Karpas-422 (cell line): ENCODE measurements at regions not wholly inside any gene's neighbourhood (a gene's known extent, or its start where the extent isn't known, plus 50 kb on each side); places are given as distances from the start of the nearest gene placed in this dataset.

Experiments used
- DNase-seq: peaks from one replicate; pipeline ENCODE4 v3.0.0-alpha.2; 2015
- H2AFZ ChIP-seq: fragments of 200-600 bp; sonication (generic); 2 replicates; pipeline ENCODE4 v1.6.1; 2014; ENCODE audit warnings: antibody characterized with exemption, low read length, mixed read lengths
- H3K27ac ChIP-seq: fragments of 200-600 bp; sonication (generic); 2 replicates; pipeline ENCODE4 v1.5.1; 2014; ENCODE audit warnings: mild to moderate bottlenecking, low read length, moderate library complexity
- H3K27me3 ChIP-seq: fragments of 200-600 bp; sonication (generic); 2 replicates; pipeline ENCODE4 v1.6.1; 2014; ENCODE audit warnings: low read length, mixed read lengths
- H3K36me3 ChIP-seq: fragments of 200-600 bp; sonication (generic); 2 replicates; pipeline ENCODE4 v1.6.1; 2014; ENCODE audit warnings: low read length, mixed read lengths; ENCODE audit not compliant: insufficient read depth
- H3K4me1 ChIP-seq: fragments of 200-600 bp; sonication (generic); 2 replicates; pipeline ENCODE4 v1.6.1; 2014; ENCODE audit warnings: mild to moderate bottlenecking, low read length, mixed read lengths
- H3K4me2 ChIP-seq: fragments of 200-600 bp; sonication (generic); 2 replicates; pipeline ENCODE4 v1.6.1; 2014; ENCODE audit warnings: low read length, low read depth, mild to moderate bottlenecking; ENCODE audit not compliant: poor library complexity, severe bottlenecking
- H3K4me3 ChIP-seq: fragments of 200-600 bp; sonication (generic); 2 replicates; pipeline ENCODE4 v1.5.1; 2014; ENCODE audit warnings: mild to moderate bottlenecking, antibody characterized with exemption, low read length, mixed read lengths
- H3K79me2 ChIP-seq: fragments of 200-600 bp; sonication (generic); 2 replicates; pipeline ENCODE4 v1.6.1; 2014; ENCODE audit warnings: mild to moderate bottlenecking, low read length, mixed read lengths
- H3K9ac ChIP-seq: fragments of 200-600 bp; sonication (generic); 2 replicates; pipeline ENCODE4 v1.6.0; 2014; ENCODE audit warnings: low read length
- H3K9me2 ChIP-seq: fragments of 200-600 bp; sonication (generic), shearing (Covaris generic); replicated peaks from 2 replicates; pipeline ENCODE4 v1.6.0; 2014; ENCODE audit warnings: mild to moderate bottlenecking, low read length, moderate library complexity; ENCODE audit not compliant: insufficient read depth
- H3K9me3 ChIP-seq: fragments of 300-700, 200-600 bp; sonication (generic); 2 replicates; pipeline ENCODE4 v1.6.1; 2014; ENCODE audit warnings: low read length, mixed read lengths
- H4K20me1 ChIP-seq: fragments of 200-600 bp; sonication (generic); 2 replicates; pipeline ENCODE4 v1.6.1; 2014; ENCODE audit warnings: mild to moderate bottlenecking, antibody characterized with exemption, low read length, low read depth; ENCODE audit not compliant: insufficient read depth

DNA sequence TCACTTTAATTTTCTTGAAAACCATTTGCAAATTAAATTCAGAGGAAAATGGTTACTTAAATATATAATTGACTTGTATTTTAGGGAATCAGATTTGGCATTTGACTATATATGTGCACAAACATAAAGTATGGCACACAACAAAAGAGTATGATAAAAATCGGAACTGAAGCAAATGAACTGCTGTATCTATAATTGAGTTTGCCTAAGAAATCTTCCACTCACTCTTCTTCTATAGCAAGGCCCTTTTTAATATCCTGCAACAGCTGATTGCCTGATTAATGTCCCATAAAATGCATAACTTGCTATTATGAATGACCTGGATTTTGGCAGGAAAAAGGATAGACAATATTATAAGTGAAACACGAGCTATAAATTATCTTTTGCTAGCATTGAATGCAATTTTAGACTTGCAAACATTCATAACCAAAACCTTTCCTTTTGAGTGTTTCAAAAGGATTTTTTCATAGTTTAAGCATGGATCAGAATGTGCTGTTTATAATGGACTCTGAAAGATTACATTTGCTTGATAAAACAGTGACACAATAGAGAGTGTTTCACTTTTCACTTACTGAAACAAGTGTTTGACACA lies 2204.3 kb downstream of the MRPL39 start:
- H3K36me3 ChIP-seq = no peaks in the 10 kb centered on the region
- H3K9me3 ChIP-seq = peaks cover 33% of the 10 kb centered on the region
- H4K20me1 ChIP-seq = no peaks in the 10 kb centered on the region
- no peak overlapping the region for H3K4me3 ChIP-seq
- H3K4me1 ChIP-seq = no peaks in the 10 kb centered on the region
- DNase-seq = no peak
- H3K9ac ChIP-seq = no peak overlapping the region
- no peaks in the 10 kb centered on the region for H3K27me3 ChIP-seq
- H3K79me2 ChIP-seq = no peaks in the 10 kb centered on the region
- H2AFZ ChIP-seq = no peak overlapping the region
- no peaks in the 10 kb centered on the region for H3K9me2 ChIP-seq
- no peak overlapping the region for H3K27ac ChIP-seq
- H3K4me2 ChIP-seq = no peak overlapping the region

DNA sequence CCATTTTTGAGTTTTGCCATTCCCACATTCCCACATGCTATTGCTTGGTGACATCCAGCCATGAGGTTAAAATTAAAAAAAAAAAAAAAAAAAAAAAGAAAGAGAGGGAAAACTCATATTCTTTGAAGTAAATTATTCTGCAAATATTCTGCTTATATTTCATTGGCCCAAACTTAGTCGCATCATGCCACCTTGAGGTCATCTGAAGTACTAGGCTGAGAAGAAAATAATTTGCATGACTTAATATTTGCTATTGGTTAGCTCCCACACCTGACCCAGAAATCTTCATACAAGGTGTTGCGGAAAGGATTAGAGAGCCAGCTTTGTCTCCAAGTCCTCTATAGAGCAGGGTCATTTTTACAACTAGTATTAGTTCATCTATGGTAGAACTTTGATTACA lies 2206.0 kb downstream of the MRPL39 start:
- Histone ChIP-seq H3K79me2 (no peaks in the 10 kb centered on the region), H3K27ac (no peak overlapping the region), H2AFZ (no peak overlapping the region), H3K9ac (no peak overlapping the region), H3K9me3 (peaks cover 31% of the 10 kb centered on the region), H3K27me3 (no peaks in the 10 kb centered on the region), H3K4me1 (no peaks in the 10 kb centered on the region), H4K20me1 (no peaks in the 10 kb centered on the region), H3K4me3 (no peak overlapping the region), H3K36me3 (no peaks in the 10 kb centered on the region), H3K4me2 (no peak overlapping the region), H3K9me2 (no peaks in the 10 kb centered on the region)
- no peak for DNase-seq

- DNase-seq = no peak
- Histone ChIP-seq H3K4me3 (no peak overlapping the region), H3K9me3 (peaks cover 24% of the 10 kb centered on the region), H2AFZ (no peak overlapping the region), H3K36me3 (no peaks in the 10 kb centered on the region), H3K9ac (no peak overlapping the region), H3K27me3 (no peaks in the 10 kb centered on the region), H3K79me2 (no peaks in the 10 kb centered on the region), H4K20me1 (no peaks in the 10 kb centered on the region), H3K27ac (no peak overlapping the region), H3K4me1 (no peaks in the 10 kb centered on the region), H3K4me2 (no peak overlapping the region), H3K9me2 (no peaks in the 10 kb centered on the region)
These were observed 2208.6 kb downstream of the MRPL39 start for GRCh38 chr21:23398726-23399125.

DNA sequence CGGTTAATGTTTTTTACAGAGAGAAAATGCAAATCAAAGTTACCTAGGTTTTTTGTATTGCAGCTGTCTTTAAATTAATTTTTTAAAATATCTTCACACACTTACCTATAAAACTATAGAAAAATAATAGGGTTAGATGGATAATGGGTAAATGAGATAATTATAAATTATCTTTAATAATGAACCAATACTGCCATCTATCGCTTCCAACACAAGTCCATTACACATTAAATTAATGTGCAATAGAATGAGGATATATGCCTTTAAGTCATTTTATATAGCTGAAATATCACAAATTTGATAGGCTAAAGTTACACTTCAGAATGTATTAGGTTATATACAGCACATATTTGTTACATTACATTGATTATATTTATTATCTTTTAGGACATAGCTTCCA lies 2212.8 kb downstream of the MRPL39 start:
- Histone ChIP-seq H3K27me3 (no peaks in the 10 kb centered on the region), H3K9me2 (no peaks in the 10 kb centered on the region), H3K27ac (no peak overlapping the region), H2AFZ (no peak overlapping the region), H4K20me1 (no peaks in the 10 kb centered on the region), H3K4me3 (no peak overlapping the region), H3K9ac (no peak overlapping the region), H3K79me2 (no peaks in the 10 kb centered on the region), H3K9me3 (peaks cover 12% of the 10 kb centered on the region), H3K4me1 (no peaks in the 10 kb centered on the region), H3K4me2 (no peak overlapping the region), H3K36me3 (no peaks in the 10 kb centered on the region)
- DNase-seq = no peak

GRCh38 chr21:23384679-23385078 lies 2222.6 kb downstream of the MRPL39 start:
- no peak overlapping the region for H3K4me3 ChIP-seq
- no peak overlapping the region for H3K27ac ChIP-seq
- no peak overlapping the region for H3K4me2 ChIP-seq
- H3K9me2 ChIP-seq = no peaks in the 10 kb centered on the region
- no peaks in the 10 kb centered on the region for H3K27me3 ChIP-seq
- no peaks in the 10 kb centered on the region for H4K20me1 ChIP-seq
- no peak for DNase-seq
- peaks cover 30% of the 10 kb centered on the region for H3K9me3 ChIP-seq
- H3K79me2 ChIP-seq = no peaks in the 10 kb centered on the region
- no peaks in the 10 kb centered on the region for H3K36me3 ChIP-seq
- H3K4me1 ChIP-seq = no peaks in the 10 kb centered on the region
- H2AFZ ChIP-seq = no peak overlapping the region
- no peak overlapping the region for H3K9ac ChIP-seq

DNA sequence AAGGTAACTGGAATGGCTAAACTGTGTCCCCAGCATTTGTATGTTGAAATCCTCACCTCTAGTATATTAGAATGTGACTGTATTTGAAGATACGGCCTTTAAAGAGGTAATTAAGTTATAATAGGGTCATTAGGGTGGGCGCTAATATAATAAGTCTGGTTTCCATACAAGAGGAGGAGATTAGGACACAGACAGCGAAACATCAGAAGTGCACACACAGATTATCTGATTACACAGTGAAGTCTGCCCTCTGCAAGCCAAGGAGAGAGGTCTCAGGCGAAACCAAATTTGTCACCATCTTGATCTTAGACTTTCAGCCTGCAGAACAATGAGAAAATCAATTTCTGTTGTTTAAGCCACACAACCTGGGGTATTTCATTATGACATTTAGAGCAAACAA lies 2233.1 kb downstream of the MRPL39 start:
- no peak for DNase-seq
- H3K4me2 ChIP-seq = no peak overlapping the region
- H3K4me3 ChIP-seq = no peak overlapping the region
- no peaks in the 10 kb centered on the region for H3K9me2 ChIP-seq
- H3K27me3 ChIP-seq = no peaks in the 10 kb centered on the region
- H2AFZ ChIP-seq = no peak overlapping the region
- no peaks in the 10 kb centered on the region for H4K20me1 ChIP-seq
- H3K9ac ChIP-seq = no peak overlapping the region
- no peaks in the 10 kb centered on the region for H3K36me3 ChIP-seq
- peaks cover 35% of the 10 kb centered on the region for H3K9me3 ChIP-seq
- no peak overlapping the region for H3K27ac ChIP-seq
- H3K4me1 ChIP-seq = no peaks in the 10 kb centered on the region
- no peaks in the 10 kb centered on the region for H3K79me2 ChIP-seq

GRCh38 chr21:23356905-23357304 lies 2250.4 kb downstream of the MRPL39 start:
- no peak overlapping the region for H2AFZ ChIP-seq
- H3K27ac ChIP-seq = no peak overlapping the region
- H3K79me2 ChIP-seq = no peaks in the 10 kb centered on the region
- DNase-seq = no peak
- H3K4me3 ChIP-seq = no peak overlapping the region
- H3K9ac ChIP-seq = no peak overlapping the region
- H3K36me3 ChIP-seq = no peaks in the 10 kb centered on the region
- no peaks in the 10 kb centered on the region for H3K4me1 ChIP-seq
- no peaks in the 10 kb centered on the region for H3K9me2 ChIP-seq
- H3K4me2 ChIP-seq = no peak overlapping the region
- peaks cover 22% of the 10 kb centered on the region for H3K9me3 ChIP-seq
- no peaks in the 10 kb centered on the region for H3K27me3 ChIP-seq
- H4K20me1 ChIP-seq = no peaks in the 10 kb centered on the region

DNA sequence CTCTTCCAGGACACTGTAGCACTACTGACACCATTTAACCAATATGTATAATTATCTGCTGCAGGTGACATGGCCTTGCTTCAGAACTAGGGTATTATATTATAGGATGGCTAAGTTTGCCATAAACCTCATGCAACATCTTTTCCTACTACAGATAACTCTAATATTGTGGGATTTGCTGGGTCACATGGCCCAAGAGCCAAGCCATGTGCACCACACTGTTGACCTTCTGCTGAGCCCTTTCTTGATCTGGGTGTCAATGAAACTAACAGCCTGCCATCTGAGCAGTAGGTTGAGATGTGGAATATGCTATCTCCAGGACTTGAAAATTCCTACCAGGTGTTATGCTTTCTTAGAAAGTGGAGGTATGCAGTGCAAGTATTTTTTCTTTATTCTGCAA lies 2291.1 kb downstream of the MRPL39 start:
- Histone ChIP-seq H3K27me3 (no peaks in the 10 kb centered on the region), H3K79me2 (no peaks in the 10 kb centered on the region), H3K4me3 (no peak overlapping the region), H3K9ac (no peak overlapping the region), H2AFZ (no peak overlapping the region), H4K20me1 (no peaks in the 10 kb centered on the region), H3K9me3 (peaks cover 46% of the 10 kb centered on the region), H3K4me2 (no peak overlapping the region), H3K9me2 (no peaks in the 10 kb centered on the region), H3K4me1 (no peaks in the 10 kb centered on the region), H3K36me3 (no peaks in the 10 kb centered on the region), H3K27ac (no peak overlapping the region)
- no peak for DNase-seq

DNA sequence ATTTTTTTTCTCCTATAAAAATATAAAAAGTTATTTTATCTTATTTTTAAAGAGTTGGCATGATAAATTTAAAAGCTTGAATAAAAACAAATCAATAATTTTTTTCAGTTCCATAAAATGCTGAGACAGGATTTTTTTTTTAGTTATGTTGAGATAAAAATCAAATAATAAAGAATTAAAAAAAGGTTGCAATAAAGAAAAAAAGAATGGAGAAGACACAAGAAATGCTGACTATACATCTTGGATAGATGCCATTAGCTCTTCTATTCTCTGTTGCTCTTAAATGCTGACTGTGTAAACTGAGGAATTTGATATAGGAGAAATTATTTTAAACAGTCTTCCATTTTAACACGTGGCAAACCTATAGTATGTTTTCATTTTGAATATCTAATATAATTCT lies 2298.5 kb downstream of the MRPL39 start:
- Histone ChIP-seq H3K9ac (no peak overlapping the region), H3K9me3 (peaks cover 46% of the 10 kb centered on the region), H3K4me3 (no peak overlapping the region), H3K9me2 (no peaks in the 10 kb centered on the region), H4K20me1 (no peaks in the 10 kb centered on the region), H2AFZ (no peak overlapping the region), H3K27ac (no peak overlapping the region), H3K79me2 (no peaks in the 10 kb centered on the region), H3K36me3 (no peaks in the 10 kb centered on the region), H3K27me3 (no peaks in the 10 kb centered on the region), H3K4me1 (no peaks in the 10 kb centered on the region), H3K4me2 (no peak overlapping the region)
- DNase-seq = no peak
